Suprapubic skin (tissue), 3 donors: ENCODE measurements at regions not wholly inside any gene's neighbourhood (a gene's known extent, or its start where the extent isn't known, plus 50 kb on each side); places are given as distances from the start of the nearest gene placed in this dataset.

Experiments
- CTCF ChIP-seq, 2 donors: fragments of 200-600 bp in 1 of 2; fragments of 450-650 bp in 1 of 2; sonication (generic) in 1 of 2; IDR thresholded peaks; one replicate each; pipeline ENCODE4 v1.5.1; 2016 to 2019; ENCODE audit warnings: antibody characterized with exemption in 2 of 2, mild to moderate bottlenecking in 1 of 2, moderate library complexity in 1 of 2
- EP300 ChIP-seq: sonication (generic); formaldehyde crosslinking; IDR thresholded peaks from one replicate; pipeline ENCODE4 v1.6.1; 2017; ENCODE audit warnings: antibody characterized with exemption

DNA sequence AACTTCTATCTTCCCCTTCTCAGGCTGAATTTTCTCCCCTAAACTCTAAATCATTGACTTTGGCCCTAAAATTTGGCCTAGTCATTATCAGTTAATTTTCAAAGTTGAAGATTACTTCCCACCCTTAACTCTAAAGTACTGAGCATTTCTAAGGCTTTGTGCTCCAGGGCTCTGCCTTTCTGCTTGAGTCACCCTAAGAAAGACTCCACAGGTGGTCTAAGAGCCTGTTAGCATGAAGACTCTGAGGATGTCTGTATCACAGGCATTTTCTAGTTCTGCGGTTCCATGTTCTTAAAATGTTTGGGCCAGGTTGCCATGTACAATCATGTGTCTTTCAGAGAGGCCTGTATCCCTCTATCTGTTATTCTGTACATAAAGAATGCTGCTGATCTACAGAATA lies 808.1 kb upstream of the MANEA start:
- no peak for TF ChIP-seq CTCF (IDR thresholded peaks at IDR 0.05)
- TF ChIP-seq EP300, result no peak
